HUDEP-2 (cell line): ENCODE measurements at regions not wholly inside any gene's neighbourhood (a gene's known extent, or its start where the extent isn't known, plus 50 kb on each side); places are given as distances from the start of the nearest gene placed in this dataset.

Source experiments
- DNase-seq, 76 experiments: peaks; one replicate each; lab custom pipeline; 2025; ENCODE audit not compliant: unreplicated experiment in 76 of 76; lab: John Stamatoyannopoulos, UW

DNA sequence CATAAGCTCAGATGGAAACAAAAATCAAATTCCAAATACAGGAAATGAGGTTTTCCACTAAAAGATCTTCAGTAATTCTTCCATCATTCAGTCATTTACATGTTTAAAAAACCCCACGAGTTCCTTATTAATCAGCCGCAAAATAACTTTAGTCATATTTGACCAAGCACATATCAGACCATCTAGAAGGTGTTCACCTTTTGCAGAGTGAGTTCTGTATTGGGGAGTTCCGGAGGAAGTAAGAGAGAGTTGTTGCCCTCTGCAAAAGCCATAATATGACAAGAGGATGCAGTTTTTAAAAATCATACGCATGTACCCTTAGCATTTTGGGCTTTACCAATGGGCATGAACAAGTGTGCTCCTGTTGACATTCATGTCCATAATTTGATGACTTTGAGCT lies 61.6 kb downstream of the CCR1 start:
- no peak for DNase-seq

DNA sequence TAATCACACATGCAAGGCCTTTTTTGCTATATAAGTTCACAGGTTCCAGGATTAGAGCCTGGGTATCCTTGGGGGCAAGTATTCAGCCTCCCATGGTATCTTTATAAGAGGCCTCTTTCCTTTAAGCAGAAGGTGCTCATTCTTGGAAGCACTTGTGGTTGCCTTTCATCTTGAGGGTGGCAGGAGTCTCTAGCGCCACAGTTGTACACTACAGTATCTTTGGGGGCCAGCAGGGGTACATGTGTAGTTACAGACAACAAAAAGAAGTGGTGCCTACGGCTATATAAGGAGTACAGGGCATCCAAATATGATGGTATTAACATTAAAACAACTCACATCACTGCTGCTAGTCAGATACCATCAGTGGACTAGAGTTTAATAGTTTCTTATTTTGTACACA lies 62.1 kb downstream of the CCR1 start:
- DNase-seq: no peak

DNA sequence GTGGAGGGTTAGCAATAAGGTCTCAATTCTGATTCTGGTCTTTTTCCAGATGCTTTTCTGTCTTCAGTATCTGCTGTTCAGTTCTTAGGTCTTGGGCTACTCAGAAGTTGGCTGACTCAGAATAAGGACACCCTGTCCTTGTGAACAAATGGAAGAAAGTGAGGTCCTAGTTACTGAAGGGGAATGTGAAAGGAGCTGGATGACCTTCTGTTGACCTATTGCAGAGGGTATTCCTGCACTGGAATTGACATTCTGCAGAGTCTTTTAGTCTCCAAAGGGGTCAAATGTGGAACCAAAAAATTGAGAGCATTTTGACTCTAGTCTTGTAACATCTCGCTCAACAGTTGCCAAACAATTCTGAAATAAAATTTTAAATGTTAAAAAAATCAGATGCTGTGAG lies 63.0 kb downstream of the CCR1 start:
- no peak for DNase-seq

DNA sequence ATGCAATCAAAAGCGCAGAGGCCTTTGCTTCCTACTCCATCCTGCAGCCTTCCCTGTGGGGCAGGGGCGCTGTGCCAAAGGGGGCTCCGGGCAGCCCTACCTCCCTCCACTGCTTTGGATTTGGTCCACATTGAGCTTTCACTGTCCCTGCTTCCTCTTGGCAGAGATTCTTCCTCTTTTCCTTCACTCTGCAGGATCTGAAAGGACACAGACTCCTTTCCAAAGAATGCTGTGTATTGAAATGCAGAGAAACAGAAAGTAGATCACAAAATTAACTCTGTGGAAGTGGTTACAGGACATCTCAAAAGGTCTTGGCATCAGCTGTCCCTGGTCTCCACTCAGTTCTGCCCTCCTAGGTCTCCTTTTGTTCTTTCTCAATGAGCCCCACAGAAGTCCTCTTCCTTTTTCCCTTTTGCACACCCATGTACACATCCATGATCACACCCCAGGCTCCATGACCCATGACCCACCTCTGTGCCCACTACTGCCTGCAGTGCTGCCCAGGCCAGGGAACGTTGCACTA lies 64.1 kb downstream of the CCR1 start:
- DNase-seq: no peak

DNA sequence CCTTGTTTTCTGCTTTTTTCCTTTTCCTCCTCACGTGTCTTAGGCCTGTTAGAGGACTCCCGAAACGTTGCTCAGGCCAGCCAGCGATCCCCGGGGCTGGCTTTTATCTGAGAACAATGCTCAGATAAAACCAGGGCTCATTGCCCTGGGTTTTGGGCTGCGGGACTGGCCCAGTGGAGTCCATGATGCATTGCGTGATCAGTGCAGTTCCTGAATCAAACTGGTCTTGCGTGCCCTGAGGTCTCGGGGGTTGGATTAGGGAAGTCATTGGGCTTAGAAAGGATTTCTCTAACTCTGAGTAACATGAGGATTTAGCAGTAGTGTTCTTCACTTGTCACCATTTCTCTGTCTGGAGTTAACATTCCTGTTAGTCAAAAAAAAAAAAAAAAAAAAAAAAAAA lies 66.3 kb downstream of the CCR1 start:
- no peak for DNase-seq

DNA sequence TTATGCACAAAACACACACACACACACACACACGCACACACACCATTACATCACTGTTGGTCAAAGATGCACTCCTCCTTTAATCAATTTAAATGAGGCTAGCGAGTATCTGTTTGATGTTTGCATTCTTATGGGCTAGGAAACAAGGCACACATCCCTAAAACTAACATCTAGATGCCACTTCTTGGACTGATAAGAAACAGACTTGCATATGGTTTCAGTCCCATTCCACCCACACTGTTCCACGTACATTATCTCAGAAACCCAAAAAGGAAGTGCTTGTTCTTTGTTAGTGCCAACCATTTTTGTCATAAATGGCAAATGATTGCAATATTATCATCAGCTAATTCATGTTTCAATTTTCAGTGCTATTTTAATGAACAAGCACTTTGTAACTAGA lies 69.5 kb downstream of the CCR1 start:
- no peak for DNase-seq

DNA sequence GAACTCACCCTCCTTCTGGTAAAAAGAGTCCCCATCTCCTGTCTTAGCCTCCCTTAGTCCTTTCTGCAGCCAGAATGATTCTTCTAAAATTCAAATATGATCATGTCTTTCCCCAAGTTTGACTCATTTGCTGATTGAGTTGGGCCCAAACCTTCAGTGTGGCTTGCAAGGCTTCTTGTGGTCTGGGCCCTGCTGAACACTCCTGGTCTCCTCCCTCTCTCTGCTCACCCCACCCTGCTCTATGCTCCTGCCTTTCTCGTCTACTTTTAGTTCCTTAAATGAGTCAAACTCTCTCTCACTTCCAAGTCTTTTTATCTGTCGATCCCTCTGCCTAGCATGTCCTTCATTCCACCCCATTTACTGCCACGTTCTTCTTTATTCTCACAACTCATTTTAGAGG lies 72.6 kb downstream of the CCR1 start:
- DNase-seq: no peak

DNA sequence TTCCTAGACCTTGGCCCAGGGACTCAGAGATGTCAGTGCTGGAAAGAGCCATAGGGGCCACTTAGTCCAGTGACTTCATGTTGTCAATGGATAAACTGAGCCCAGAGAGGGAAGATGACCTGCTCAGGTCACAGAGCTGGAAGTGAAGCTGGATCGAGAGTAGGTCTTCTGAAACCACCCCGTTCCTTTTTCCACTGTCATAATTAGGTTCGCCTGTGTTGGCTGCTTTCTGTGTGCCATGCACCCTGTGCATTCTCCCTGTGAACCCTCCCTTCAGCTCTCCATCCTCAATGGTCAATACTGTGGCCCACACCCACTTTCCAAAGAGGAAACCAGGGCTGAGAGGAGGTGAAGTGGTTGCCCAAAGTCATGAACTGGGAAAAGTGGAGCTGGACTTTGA lies 74.8 kb downstream of the CCR1 start:
- DNase-seq: no peak

DNA sequence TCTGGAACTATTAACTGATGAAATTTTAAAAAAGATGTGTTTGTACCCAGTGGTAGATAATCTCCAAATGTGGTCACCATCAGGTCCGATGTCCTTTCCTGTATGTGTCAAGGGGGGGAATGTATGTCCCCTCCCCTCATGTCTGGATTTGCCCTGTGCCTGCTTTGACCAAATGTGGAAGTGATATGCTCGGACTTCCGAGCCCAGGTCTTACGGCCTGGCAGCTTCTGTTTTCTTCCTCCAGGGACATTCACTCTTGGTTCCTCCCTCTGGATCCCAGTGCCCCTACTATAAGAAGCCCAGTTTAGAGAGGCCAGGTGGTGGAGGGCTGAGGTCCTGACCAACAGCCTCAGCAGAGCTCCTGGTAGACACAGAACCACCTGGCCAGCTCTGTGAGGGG lies 75.5 kb downstream of the CCR1 start:
- DNase-seq: no peak

DNA sequence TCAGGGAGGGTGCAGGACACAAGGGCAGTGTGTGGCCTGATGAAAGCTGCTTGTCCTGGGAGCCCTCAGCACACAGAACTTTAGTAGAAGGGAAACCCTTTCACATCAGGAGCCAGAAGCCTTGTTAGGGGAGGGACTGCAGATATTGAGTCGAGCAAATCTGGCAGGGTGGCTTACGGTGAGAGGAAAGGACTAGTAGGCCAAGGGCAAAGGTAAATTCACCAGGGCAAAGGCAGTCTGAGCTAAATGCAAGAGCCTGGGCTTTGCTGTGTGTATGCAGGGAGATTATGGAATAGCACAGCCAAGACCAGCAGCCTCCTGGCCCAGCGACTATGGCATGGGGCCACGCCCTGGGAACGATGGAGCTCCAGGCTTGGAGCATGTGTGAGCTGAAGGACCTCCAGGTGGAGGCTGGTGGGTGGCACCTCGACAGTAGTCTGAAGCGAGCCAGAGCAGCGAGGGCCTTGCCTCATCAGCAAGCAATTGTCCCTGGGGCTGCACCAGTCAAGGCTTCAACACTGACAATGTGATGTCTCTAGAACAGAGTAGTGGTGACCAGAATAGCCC lies 76.1 kb downstream of the CCR1 start:
- DNase-seq: no peak

DNA sequence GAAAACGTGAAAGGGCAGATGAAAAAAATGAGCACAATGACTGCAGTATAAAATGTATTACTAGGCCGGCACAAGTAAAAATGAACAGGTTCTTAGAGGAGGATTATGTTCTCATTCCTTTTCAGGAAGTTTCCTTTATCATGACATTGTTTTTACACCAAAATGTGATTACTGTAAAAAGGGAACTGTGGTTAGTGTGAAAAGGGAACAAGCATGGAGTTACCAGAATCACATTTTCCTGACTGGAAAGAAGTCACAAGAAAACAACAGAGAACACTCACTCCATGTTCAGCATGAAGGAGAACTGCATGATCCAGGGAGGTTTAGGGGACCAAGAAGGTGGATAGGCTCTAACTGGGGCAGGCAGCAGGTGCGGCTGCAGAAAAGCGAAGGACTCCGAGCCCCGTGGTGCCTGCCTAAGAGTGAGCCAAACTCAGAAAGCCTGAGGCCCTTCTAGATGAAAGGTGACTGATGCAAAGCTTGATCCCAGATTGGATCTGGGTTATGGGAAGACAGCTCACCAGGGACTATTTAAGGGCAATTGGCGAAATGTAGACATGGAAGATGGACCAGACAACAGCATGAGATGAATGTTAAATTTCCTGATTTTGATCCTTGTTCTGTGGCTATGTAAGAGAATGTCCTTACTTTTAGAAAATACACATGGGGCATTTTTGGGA lies 77.3 kb downstream of the CCR1 start:
- DNase-seq: no peak

DNA sequence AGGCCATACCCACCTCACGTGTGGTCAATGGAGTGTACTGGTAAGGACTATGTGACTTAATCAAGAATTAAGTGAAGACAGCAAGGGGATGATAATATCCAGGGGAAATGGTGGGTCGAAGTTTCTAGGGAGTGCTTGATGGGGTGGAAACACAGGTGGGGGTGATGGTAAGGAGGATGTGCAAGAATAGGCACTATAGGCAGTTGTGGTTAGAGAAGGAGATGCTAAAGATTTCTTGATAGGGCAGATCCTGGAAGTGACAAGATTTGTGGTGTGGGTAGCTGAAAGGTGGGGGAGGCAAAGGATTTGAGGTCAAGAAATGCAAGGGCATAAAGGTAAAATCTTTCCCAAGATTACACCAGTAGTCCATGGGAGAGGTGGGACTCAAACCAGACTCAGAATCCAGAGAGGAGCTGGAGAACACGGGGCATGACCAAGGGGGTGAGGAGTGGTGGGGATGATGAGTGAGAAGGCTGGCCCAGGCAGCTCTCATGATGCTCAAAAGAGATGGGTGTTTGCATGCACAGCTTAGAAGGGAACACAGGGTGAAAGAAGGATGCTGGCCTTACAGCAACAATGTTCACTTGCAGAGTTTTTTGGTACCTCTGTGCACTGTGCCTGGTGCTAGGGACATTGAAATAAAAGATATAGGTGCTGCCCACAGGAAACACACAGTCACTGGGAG lies 78.4 kb downstream of the CCR1 start:
- DNase-seq: no peak

DNA sequence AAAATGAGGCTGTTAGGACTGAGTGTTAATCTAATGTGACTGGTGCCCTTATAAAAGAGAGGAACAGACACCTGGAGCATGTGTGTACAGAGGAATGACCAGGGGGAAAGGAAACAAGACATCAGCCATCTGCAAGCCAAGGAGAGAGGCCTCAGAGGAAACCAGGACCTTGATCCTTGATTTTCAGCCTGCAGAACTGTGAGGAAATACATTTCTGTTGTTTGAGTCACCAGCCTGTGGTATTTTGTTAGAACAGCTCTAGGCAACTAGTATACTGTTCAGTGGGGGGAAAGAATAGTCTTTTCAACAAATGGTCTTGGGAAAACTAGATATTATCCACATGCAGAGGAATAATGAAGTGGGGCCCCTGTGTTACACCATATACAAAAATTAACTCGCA lies 80.6 kb downstream of the CCR1 start:
- no peak for DNase-seq

DNA sequence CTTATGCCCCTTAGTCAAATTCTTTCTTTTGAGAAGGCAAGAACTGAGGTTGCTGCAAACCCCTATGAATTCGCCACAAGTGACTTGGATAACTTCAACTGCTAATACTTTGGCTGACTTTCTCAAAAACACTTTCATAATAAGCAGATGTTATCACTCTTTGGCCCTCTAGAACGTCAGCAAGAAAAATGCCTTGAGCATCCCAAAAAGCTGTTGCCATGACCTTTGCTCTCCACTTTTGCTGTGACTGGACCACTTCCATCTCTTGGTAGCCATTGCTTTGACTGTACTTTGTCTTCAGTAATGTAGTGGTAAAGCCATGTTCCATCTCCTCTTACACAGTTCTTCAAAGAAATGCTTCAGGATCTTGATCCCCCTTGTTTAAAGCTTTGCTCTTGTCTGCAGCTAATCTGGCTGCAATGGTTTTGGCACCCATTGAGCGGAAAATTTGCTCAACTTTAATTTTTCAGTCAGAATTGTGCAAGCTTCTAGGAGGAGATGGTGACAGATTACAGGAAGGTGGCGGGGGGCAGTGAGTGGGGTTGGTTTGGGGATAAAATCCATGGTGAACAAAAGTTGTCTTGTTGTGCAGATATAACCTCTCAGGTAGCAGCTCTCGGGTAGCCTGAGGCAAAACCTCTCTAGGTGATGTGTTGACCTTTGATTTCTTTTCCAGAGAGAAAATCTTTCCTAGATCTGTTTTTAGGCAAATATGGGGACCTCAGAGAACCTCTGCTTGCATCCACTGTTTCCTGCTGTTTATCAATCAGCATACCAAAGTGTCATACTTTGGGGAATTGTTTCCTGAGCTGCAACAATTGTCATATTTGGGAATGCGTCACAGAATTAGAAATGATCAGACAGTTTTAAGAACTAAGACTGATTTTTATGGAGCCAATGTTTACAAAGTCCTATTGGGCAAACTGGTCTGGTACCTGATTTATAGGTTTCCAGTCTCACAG lies 83.6 kb downstream of the CCR1 start:
- DNase-seq: no peak

DNA sequence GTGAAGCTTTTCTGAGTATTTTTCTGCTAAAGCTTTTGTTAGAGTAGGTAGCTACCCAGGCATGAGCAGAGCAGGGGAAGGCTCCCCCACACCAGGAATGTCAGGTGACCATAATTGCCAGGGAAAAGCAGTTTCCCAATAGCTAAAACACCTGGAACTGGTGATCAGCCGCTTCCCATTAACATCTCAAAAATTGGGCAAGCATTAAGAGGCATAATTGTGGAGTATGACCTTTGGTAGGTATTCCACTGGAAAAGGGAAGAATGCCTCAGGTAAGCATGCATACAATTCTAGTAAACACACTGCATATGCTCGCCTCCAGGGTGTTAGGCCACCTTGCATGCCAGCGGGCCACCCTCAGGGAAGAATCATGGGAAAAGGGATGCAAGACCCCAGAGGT lies 84.5 kb downstream of the CCR1 start:
- DNase-seq: no peak

DNA sequence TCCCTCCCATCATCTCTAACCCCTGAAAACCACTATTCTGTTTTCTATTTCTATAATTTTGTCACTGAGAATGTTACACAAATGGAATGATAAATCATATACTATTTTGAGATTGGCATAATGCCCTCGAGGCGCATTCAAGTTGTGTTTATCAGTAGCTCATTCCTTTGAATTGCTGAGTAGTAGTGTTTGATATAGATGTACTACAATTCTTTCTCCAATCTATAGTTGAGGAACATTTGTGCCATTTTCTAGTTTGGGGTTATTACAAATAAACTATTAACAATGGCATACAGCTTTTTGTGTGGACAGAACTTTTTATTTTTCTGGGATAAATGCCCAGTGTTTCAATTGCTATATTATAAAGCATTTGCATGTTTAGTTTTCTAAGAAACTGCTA lies 86.0 kb downstream of the CCR1 start:
- no peak for DNase-seq

DNA sequence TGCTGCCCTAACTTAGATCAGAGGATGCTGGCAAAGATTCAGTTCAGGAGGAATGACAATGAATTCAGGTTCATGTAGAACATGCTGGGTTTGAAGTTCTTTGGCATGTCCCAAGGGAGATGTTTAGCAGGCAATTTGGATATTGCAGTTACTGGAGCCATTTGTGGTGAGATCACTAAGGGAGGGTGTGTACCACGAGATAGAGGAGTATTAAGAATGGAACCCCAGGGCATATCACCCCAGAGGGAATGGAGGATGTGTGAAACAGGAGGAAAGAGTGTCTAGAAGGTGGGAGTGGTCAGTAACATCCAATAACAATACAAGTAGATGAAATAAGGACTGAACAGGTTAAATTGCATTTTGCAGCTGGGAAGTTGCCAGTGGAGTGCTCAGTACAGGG lies 87.1 kb downstream of the CCR1 start:
- DNase-seq: no peak

DNA sequence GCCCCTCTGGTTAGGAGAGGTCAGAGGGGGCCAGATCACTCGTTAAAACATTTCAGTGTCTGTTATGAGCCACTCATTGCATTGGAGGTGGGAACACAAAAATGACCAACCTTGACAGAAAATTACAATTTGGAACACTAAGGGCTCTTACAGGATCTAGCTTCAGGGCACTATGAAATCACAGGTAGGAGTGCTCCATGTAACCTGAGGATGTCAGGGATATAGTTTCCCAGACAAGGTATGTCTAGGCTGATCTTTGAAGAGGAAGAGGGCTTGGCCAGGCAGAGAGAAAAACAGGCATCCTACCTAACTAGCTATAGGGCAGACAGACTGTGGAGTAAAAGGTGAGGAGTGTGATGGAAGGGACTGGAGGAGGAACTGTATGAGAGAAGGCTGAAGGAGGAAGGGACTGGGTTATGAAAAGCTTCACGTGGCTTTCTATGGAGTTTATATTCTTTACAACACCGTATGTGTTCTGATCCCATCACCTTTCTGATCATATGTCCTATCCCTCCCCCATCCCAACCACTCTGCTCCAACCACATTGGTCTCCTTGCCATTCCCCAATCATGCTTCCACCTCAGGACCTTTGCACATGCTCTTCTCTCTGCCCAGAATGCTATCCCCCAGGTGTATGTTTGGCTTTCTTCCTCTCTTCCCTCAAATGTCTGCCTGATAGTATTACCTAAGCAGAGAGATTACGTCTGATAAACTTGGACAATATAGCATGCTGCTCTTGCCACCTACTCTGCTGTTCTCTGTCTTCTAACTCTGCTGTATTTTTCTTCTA lies 88.2 kb downstream of the CCR1 start:
- DNase-seq: no peak

DNA sequence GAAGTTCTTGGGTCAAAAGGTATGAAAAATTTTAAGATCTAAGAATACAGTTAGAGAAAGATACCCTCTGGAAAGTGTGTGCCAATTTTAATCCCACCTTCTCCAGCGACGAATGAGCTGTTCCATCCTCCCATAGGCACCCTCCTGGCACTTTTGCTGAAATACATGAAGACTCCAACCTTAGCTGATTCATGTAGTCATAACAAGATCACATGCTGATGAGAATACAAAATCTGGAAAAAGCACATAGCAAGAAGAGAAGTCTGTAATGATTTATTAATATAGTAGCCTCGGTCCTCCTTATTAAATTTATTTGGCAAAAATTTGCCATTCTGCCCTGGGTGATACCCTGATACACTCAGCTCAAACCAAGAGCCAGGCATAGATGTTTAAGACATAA lies 88.9 kb downstream of the CCR1 start:
- no peak for DNase-seq

DNA sequence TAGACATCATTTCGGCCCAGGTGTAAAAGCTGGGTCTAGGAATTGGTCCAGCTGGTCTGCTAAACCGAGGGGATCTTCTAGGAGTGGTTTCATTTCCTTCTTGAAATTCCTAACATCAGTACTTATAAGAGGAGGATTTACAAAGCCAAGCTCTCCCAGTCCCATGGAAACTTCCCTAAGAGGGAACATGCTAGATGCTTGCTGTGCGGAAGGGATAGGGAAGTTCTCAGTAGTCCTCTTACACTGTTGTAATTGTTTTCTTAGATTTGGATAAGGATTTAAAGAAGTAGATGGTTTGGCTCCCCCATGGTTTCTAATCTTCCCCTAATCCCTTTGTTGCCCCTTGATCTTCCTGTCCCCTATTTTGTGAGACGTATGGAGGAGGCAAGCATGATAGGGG lies 89.7 kb upstream of the XCR1 start:
- DNase-seq: no peak
